Nephron (organoid): ENCODE measurements at regions not wholly inside any gene's neighbourhood (a gene's known extent, or its start where the extent isn't known, plus 50 kb on each side); places are given as distances from the start of the nearest gene placed in this dataset.
A peak's percentile ranks its signal among the peaks of the same experiment; 100 is the strongest.

Source experiments
- H3K27ac Mint-ChIP-seq, 3 experiments: 2 replicates each; pipeline ENCODE4 v1.8.0; 2020; ENCODE audit warnings: mixed read lengths in 3 of 3, mild to moderate bottlenecking in 2 of 3, moderate library complexity in 1 of 3
- H3K27me3 Mint-ChIP-seq: 2 replicates; pipeline ENCODE4 v1.8.0; 2021; ENCODE audit warnings: low read depth, mild to moderate bottlenecking, moderate library complexity, mixed read lengths
- H3K36me3 Mint-ChIP-seq: 2 replicates; pipeline ENCODE4 v1.8.0; 2020; ENCODE audit warnings: low read depth, mixed read lengths
- H3K4me1 Mint-ChIP-seq: 2 replicates; pipeline ENCODE4 v1.8.0; 2020; ENCODE audit warnings: mixed read lengths
- H3K4me3 Mint-ChIP-seq, 3 experiments: 2 replicates each; pipeline ENCODE4 v1.8.0; 2020; ENCODE audit warnings: mild to moderate bottlenecking in 3 of 3, mixed read lengths in 3 of 3, moderate library complexity in 2 of 3
- H3K9me3 Mint-ChIP-seq: 2 replicates; pipeline ENCODE4 v1.8.0; 2020; ENCODE audit warnings: mixed read lengths
- CTCF ChIP-seq, 3 experiments: fragments of 200-600 bp; sonication (generic); IDR thresholded peaks; one replicate each; pipeline ENCODE4 v1.5.0; 2021; ENCODE audit warnings: antibody characterized with exemption in 3 of 3; ENCODE audit not compliant: unreplicated experiment in 3 of 3

- no peaks in the 10 kb centered on the region for H3K27me3 Mint-ChIP-seq
- peaks cover 4% of the 10 kb centered on the region for H3K9me3 Mint-ChIP-seq
- peak overlapping the region in 1 of 3 experiments; percentile 38 for H3K27ac Mint-ChIP-seq
Measured at GRCh38 chr15:87527875-87528274, 728.7 kb downstream of the NTRK3 start.

GRCh38 chr15:87527416-87527815 is 729.1 kb downstream of the NTRK3 start:
- H3K4me3 Mint-ChIP-seq: no peak overlapping the region
- peaks cover 4% of the 10 kb centered on the region for H3K9me3 Mint-ChIP-seq

More at GRCh38 chr15:87527875-87528274, 728.7 kb downstream of the NTRK3 start:
- no peak for TF ChIP-seq CTCF (IDR thresholded peaks at IDR 0.05; ENCODE audit: unreplicated experiment in 3 of 3)
- H3K36me3 Mint-ChIP-seq: no peaks in the 10 kb centered on the region
- no peaks in the 10 kb centered on the region for H3K4me1 Mint-ChIP-seq
- H3K4me3 Mint-ChIP-seq: no peak overlapping the region

GRCh38 chr15:87523516-87523915 is 733.0 kb downstream of the NTRK3 start:
- Mint-ChIP-seq H3K9me3 (no peaks in the 10 kb centered on the region), H3K4me3 (no peak overlapping the region), H3K4me1 (no peaks in the 10 kb centered on the region), H3K36me3 (no peaks in the 10 kb centered on the region), H3K27me3 (no peaks in the 10 kb centered on the region), H3K27ac (no peak overlapping the region)
- TF ChIP-seq CTCF (IDR thresholded peaks at IDR 0.05; ENCODE audit: unreplicated experiment in 3 of 3): no peak

More at GRCh38 chr15:87527416-87527815, 729.1 kb downstream of the NTRK3 start:
- H3K4me1 Mint-ChIP-seq: no peaks in the 10 kb centered on the region
- TF ChIP-seq CTCF (IDR thresholded peaks at IDR 0.05; ENCODE audit: unreplicated experiment in 3 of 3): no peak
- H3K36me3 Mint-ChIP-seq: no peaks in the 10 kb centered on the region
- no peaks in the 10 kb centered on the region for H3K27me3 Mint-ChIP-seq
- H3K27ac Mint-ChIP-seq: no peak overlapping the region

- H3K4me3 Mint-ChIP-seq: no peak overlapping the region
- no peak for TF ChIP-seq CTCF (IDR thresholded peaks at IDR 0.05; ENCODE audit: unreplicated experiment in 3 of 3)
- H3K4me1 Mint-ChIP-seq: no peaks in the 10 kb centered on the region
- H3K36me3 Mint-ChIP-seq: no peaks in the 10 kb centered on the region
- no peaks in the 10 kb centered on the region for H3K27me3 Mint-ChIP-seq
- H3K9me3 Mint-ChIP-seq: no peaks in the 10 kb centered on the region
- H3K27ac Mint-ChIP-seq: no peak overlapping the region
Measured at GRCh38 chr15:87522997-87523396, 733.5 kb downstream of the NTRK3 start.

GRCh38 chr15:87518957-87519356 is 737.6 kb downstream of the NTRK3 start:
- Mint-ChIP-seq H3K36me3 (no peaks in the 10 kb centered on the region), H3K9me3 (no peaks in the 10 kb centered on the region), H3K27ac (no peak overlapping the region), H3K27me3 (no peaks in the 10 kb centered on the region), H3K4me3 (no peak overlapping the region), H3K4me1 (no peaks in the 10 kb centered on the region)
- no peak for TF ChIP-seq CTCF (IDR thresholded peaks at IDR 0.05; ENCODE audit: unreplicated experiment in 3 of 3)

GRCh38 chr15:87508086-87508485 is 748.5 kb downstream of the NTRK3 start:
- TF ChIP-seq CTCF (IDR thresholded peaks at IDR 0.05; ENCODE audit: unreplicated experiment in 3 of 3): no peak
- peaks cover 6% of the 10 kb centered on the region for H3K9me3 Mint-ChIP-seq
- H3K27ac Mint-ChIP-seq: no peak overlapping the region
- H3K27me3 Mint-ChIP-seq: peaks cover under 1% of the 10 kb centered on the region
- H3K36me3 Mint-ChIP-seq: no peaks in the 10 kb centered on the region
- H3K4me3 Mint-ChIP-seq: no peak overlapping the region
- H3K4me1 Mint-ChIP-seq: no peaks in the 10 kb centered on the region
